Ovary (tissue), 3 donors: ENCODE measurements at regions not wholly inside any gene's neighbourhood (a gene's known extent, or its start where the extent isn't known, plus 50 kb on each side); places are given as distances from the start of the nearest gene placed in this dataset.

ENCODE experiments used
- EP300 ChIP-seq: sonication (generic); formaldehyde crosslinking; IDR thresholded peaks from one replicate; pipeline ENCODE4 v1.6.1; 2017; ENCODE audit warnings: antibody characterized with exemption
- POLR2A ChIP-seq: fragments of 450-650 bp; IDR thresholded peaks from one replicate; pipeline ENCODE4 v1.6.1; 2017; ENCODE audit warnings: antibody characterized with exemption, mild to moderate bottlenecking, moderate library complexity
- TF ChIP-seq, protein P1 (sequence below), 3 donors: fragments of 450-650 bp in 2 of 3; fragments of 200-600 bp in 1 of 3; IDR thresholded peaks; one replicate each; pipeline versions ENCODE4 v1.5.1 to v1.8.0; 2016 to 2022; ENCODE audit warnings: antibody characterized with exemption in 3 of 3, mild to moderate bottlenecking in 1 of 3
- donor health status: DM: no; HTN: no; CAD: no.

DNA sequence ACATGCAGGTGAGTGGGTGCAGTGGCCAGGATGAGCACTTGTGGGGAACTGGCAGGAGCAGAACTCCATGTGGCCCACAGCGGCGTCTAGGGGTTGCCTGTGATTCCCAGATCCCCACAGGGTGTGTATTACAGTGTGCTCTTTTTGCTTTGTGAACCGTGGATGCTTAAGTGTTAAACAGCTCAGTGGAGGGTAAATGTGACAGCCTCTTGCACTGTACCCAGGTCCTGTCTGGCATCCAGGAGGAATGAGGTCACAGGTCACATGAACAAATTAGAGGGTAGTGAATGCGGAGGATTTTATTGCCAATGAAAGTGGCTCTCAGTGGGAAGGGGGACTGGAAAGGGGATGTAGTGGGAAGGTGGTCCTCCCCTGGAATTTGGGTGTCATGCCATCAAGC, 447.8 kb downstream of the SPRY1 start:
- TF ChIP-seq POLR2A, result no peak
- TF ChIP-seq, protein P1, sequence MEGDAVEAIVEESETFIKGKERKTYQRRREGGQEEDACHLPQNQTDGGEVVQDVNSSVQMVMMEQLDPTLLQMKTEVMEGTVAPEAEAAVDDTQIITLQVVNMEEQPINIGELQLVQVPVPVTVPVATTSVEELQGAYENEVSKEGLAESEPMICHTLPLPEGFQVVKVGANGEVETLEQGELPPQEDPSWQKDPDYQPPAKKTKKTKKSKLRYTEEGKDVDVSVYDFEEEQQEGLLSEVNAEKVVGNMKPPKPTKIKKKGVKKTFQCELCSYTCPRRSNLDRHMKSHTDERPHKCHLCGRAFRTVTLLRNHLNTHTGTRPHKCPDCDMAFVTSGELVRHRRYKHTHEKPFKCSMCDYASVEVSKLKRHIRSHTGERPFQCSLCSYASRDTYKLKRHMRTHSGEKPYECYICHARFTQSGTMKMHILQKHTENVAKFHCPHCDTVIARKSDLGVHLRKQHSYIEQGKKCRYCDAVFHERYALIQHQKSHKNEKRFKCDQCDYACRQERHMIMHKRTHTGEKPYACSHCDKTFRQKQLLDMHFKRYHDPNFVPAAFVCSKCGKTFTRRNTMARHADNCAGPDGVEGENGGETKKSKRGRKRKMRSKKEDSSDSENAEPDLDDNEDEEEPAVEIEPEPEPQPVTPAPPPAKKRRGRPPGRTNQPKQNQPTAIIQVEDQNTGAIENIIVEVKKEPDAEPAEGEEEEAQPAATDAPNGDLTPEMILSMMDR (IDR thresholded peaks at IDR 0.05), result no peak
- TF ChIP-seq EP300, result no peak
